Pancreas (tissue), 10 donors: ENCODE measurements at regions not wholly inside any gene's neighbourhood (a gene's known extent, or its start where the extent isn't known, plus 50 kb on each side); places are given as distances from the start of the nearest gene placed in this dataset.

Experiments
- ATAC-seq, 4 donors: fragments of 200-7000 bp; cut with Tn5 transposase; one replicate each; pipeline versions ENCODE4 v1.8.0 to v1.9.1; 2020; ENCODE audit warnings: mild to moderate bottlenecking in 4 of 4, moderate library complexity in 4 of 4
- DNase-seq, 6 donors: peaks; one replicate each; pipeline ENCODE4 v3.0.0-alpha.2; 2020
- FAIRE-seq: peaks from 2 replicates; lab custom pipeline; 2012; peaks lifted over from hg19 to GRCh38; lab: Jason Lieb, UNC
- H3K27ac ChIP-seq, 4 donors: fragments of 200-600 bp; sonication (generic); 1 replicate in 3 of 4; 2 replicates in 1 of 4; pipeline versions ENCODE4 v1.5.0 to v1.8.0; 2020
- H3K27me3 ChIP-seq, 4 donors: fragments of 200-600 bp; one replicate each; pipeline ENCODE4 v1.8.0; 2021
- H3K36me3 ChIP-seq, 3 donors: fragments of 200-600 bp; sonication (generic) in 1 of 3; one replicate each; pipeline versions ENCODE4 v1.5.0 to v1.8.0; 2020 to 2021
- H3K4me1 ChIP-seq, 3 donors: fragments of 200-600 bp; one replicate each; pipeline ENCODE4 v1.8.0; 2021
- H3K4me3 ChIP-seq, 4 donors: fragments of 200-600 bp; sonication (generic) in 2 of 4; one replicate each; pipeline versions ENCODE4 v1.5.0 to v1.8.0; 2020 to 2021
- H3K9me3 ChIP-seq, 4 donors: fragments of 200-600 bp; one replicate each; pipeline ENCODE4 v1.8.0; 2021
- WGBS, 2 donors: extraction: QIAGEN DNeasy Blood & Tissue Kit; methylation state at CpG; one replicate each; pipeline ENCODE4 v1.1.7; 2013; 5-methylcytosine and 5-hydroxymethylcytosine counted together
- intact Hi-C, 3 donors: fragments of 100-400 bp; cut with DNase I; formaldehyde crosslinking; loops; one replicate each; pipeline versions ENCODE4 v1.11.1 to v1.14.2; 2022
- TF ChIP-seq, protein P1 (sequence below), 4 donors: fragments of 200-600 bp; sonication (generic) in 3 of 4; IDR thresholded peaks; one replicate each; pipeline versions ENCODE4 v1.5.0 to v1.8.0; 2021; ENCODE audit warnings: antibody characterized with exemption in 4 of 4
- donor health status: healthy with polysubstance abuse.
- donor health status: DM: no; HTN: no; CAD: no; lungs with moderate emphysema.
- donor health status: DM: no; HTN: no; CAD: no.
- donor health status: control.
- donor health status: control.
- donor health status: Bipolar disorder and iron deficiency.
- donor health status: DM: yes; HTN: yes; CAD: no.
- donor health status: DM: no; HTN: no; CAD: no.
- donor health status: DM: no; HTN: no; CAD: no.
- donor health status: DM: yes; HTN: yes; CAD: no.

DNA sequence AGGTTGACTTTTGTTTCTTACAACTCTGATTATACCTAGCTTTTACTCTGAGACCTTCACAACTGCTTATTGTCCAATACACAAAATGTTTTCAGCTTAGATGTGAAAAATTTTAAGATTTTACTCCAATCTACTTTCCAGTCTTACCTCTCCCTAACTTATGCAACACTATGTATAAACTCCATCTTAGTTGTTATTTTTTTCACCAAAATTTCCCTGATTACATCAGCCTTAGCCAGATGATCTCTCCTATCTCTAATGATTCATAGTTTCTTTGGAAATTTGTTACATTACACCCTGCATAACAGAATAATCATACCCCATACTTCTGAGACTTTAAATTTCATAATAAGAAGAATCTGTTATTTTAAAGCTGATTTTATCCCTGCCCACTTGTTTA is 621.0 kb upstream of the ANO3 start:
- Histone ChIP-seq H3K27me3 (peaks cover 0 to 2% (median 0%) of the 10 kb centered on the region in 4 donors), H3K9me3 (no peaks in the 10 kb centered on the region), H3K27ac (no peak overlapping the region), H3K4me1 (no peaks in the 10 kb centered on the region), H3K36me3 (no peaks in the 10 kb centered on the region), H3K4me3 (no peak overlapping the region)
- no peak for ATAC-seq
- TF ChIP-seq, protein P1, sequence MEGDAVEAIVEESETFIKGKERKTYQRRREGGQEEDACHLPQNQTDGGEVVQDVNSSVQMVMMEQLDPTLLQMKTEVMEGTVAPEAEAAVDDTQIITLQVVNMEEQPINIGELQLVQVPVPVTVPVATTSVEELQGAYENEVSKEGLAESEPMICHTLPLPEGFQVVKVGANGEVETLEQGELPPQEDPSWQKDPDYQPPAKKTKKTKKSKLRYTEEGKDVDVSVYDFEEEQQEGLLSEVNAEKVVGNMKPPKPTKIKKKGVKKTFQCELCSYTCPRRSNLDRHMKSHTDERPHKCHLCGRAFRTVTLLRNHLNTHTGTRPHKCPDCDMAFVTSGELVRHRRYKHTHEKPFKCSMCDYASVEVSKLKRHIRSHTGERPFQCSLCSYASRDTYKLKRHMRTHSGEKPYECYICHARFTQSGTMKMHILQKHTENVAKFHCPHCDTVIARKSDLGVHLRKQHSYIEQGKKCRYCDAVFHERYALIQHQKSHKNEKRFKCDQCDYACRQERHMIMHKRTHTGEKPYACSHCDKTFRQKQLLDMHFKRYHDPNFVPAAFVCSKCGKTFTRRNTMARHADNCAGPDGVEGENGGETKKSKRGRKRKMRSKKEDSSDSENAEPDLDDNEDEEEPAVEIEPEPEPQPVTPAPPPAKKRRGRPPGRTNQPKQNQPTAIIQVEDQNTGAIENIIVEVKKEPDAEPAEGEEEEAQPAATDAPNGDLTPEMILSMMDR (IDR thresholded peaks at IDR 0.05): no peak
- intact Hi-C loops: no loop called here
- no peak for DNase-seq
- no peak for FAIRE-seq

DNA sequence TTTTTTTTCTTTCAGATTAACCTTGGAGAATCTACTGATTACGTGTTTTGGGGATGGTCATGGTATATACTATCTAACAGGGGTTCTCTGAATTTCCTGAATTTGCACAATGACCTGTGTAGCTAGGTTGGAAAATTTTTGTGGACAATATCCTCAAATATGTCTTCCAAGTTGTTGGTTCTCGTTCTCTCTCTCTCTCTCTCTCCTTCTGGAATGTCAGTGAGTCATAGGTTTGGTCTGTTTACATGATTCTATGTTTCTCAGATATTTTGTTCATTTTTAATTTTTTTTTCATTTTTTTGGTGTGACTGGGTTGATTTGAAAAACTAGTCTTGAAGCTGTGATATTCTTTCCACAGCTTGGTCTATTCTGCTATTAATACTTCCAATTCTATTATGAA is 604.0 kb upstream of the ANO3 start:
- Histone ChIP-seq H3K27ac (no peak overlapping the region), H3K4me1 (no peaks in the 10 kb centered on the region), H3K36me3 (no peaks in the 10 kb centered on the region), H3K4me3 (no peak overlapping the region), H3K9me3 (no peaks in the 10 kb centered on the region), H3K27me3 (no peaks in the 10 kb centered on the region)
- DNase-seq: no peak
- no peak for ATAC-seq
- TF ChIP-seq, protein P1 (IDR thresholded peaks at IDR 0.05): no peak
- no peak for FAIRE-seq
- 46 to 49% methylated on average over 2 of the region's 2 CpGs for WGBS, 2 donors
- intact Hi-C loops: no loop called here

DNA sequence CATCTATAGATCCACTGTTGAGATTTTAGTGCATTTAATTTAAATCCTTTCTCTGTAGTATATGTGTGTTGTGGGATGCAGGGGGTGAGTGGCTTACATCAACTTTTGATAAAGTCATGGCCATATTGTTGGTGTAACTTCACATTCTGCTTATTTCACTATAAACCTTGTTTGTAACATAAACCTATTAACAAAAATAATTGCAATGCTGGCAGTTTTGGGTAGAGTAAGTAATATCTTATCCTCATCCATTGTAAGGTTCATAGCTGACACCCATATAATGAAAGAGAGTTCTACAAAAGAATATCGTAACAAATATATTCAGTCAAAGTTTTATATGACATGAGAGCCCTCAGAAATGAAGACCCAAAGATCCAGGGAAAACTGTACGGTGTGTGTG is 601.7 kb upstream of the ANO3 start:
- H3K9me3 ChIP-seq: no peaks in the 10 kb centered on the region
- 71 to 75% methylated on average over 2 of the region's 2 CpGs for WGBS, 2 donors
- ATAC-seq: no peak
- no peak for DNase-seq
- H3K4me3 ChIP-seq: no peak overlapping the region
- TF ChIP-seq, protein P1 (IDR thresholded peaks at IDR 0.05): no peak
- H3K36me3 ChIP-seq: no peaks in the 10 kb centered on the region
- H3K27me3 ChIP-seq: no peaks in the 10 kb centered on the region
- intact Hi-C loops: no loop called here
- no peak overlapping the region for H3K27ac ChIP-seq
- no peak for FAIRE-seq
- no peaks in the 10 kb centered on the region for H3K4me1 ChIP-seq

GRCh38 chr11:25733777-25734176 is 598.2 kb upstream of the ANO3 start:
- no peaks in the 10 kb centered on the region for H3K9me3 ChIP-seq
- 6 to 11% methylated on average over 2 of the region's 2 CpGs for WGBS, 2 donors

GRCh38 chr11:25734591-25735211 is 597.2 kb upstream of the ANO3 start:
- no peak for DNase-seq
- no peak for FAIRE-seq
- no peak overlapping the region for H3K27ac ChIP-seq
- TF ChIP-seq, protein P1 (IDR thresholded peaks at IDR 0.05): peak in 1 of 4 donors; percentile 12
- no peaks in the 10 kb centered on the region for H3K36me3 ChIP-seq
- intact Hi-C loops: no loop called here
- H3K4me3 ChIP-seq: no peak overlapping the region
- peaks cover 0 to 4% (median 0%) of the 10 kb centered on the region in 4 donors for H3K27me3 ChIP-seq
- ATAC-seq: peak in 1 of 4 donors; percentile 23
- WGBS, 2 donors: 14 to 26% methylated on average over 2 of the region's 2 CpGs
- no peaks in the 10 kb centered on the region for H3K4me1 ChIP-seq
- H3K9me3 ChIP-seq: no peaks in the 10 kb centered on the region

More at GRCh38 chr11:25733777-25734176, 598.2 kb upstream of the ANO3 start:
- TF ChIP-seq, protein P1 (IDR thresholded peaks at IDR 0.05): peak in 1 of 4 donors; percentile 7
- FAIRE-seq (no peak), ATAC-seq (no peak), DNase-seq (no peak)
- H3K27ac ChIP-seq: no peak overlapping the region
- H3K36me3 ChIP-seq: no peaks in the 10 kb centered on the region
- no peak overlapping the region for H3K4me3 ChIP-seq
- no peaks in the 10 kb centered on the region for H3K4me1 ChIP-seq
- H3K27me3 ChIP-seq: peaks cover 0 to under 1% (median 0%) of the 10 kb centered on the region in 4 donors
- intact Hi-C loops: no loop called here
